Amygdala (tissue), 56 donors: ENCODE measurements at regions not wholly inside any gene's neighbourhood (a gene's known extent, or its start where the extent isn't known, plus 50 kb on each side); places are given as distances from the start of the nearest gene placed in this dataset.

Experiments
- DNase-seq, 56 donors: peaks; one replicate each; lab custom pipeline; 2025; lab: John Stamatoyannopoulos, UW

DNA sequence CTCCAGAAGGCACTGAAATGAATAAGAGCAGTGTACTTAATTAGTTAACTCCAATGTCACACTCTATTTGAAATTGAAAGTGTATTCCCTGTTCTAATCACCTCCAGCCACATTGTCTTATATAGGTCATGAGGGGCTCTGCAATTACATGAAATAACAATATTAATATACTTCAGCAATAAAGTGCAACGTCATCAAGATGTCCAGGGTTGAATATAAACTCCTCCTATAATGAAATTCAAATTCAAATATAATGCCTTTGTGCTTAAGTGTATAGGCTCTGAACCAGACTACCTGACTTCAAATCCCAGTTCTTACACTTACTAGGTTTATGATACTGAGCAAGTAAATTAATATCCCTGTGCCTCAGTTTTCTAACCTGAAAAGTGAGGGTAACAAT is 195.6 kb upstream of the SMC2 start:
- DNase-seq: no peak

DNA sequence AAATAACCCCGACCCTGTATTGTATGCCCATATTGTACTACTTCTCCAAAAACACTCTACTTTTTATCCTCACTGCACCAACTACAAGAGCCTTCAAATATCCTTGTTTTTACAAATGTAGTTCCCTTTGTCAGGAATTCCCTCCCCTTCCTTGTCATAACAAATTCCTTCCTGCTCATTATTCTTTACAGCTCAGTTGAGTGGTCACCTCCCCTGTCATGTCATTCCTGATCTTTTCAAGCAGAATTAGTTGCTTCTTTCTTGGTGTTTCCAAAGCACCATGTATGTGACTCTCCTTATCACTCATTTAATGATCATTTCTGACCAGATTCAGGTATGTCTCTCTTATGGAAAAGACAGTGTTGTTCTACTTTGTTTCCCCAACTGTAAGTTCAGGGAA is 194.2 kb upstream of the SMC2 start:
- DNase-seq: no peak

DNA sequence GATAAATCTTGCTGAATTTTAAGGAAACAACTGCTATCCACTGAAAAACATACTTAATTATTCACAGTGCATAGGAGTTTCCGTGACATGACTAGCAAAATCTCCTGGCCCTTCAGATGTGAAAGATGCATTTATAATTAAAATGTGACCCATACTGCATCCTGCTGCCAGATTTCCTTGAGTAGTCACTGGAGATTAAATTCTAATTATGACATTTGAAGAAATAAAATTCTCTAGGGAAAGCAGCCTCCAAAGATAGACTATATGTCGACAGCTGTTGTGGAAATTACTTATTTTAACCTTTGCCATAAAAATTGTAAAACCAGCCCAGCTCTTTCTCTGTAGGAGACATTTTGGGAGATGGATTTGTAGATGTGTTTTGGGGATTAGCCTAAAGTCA is 193.6 kb upstream of the SMC2 start:
- DNase-seq: no peak

DNA sequence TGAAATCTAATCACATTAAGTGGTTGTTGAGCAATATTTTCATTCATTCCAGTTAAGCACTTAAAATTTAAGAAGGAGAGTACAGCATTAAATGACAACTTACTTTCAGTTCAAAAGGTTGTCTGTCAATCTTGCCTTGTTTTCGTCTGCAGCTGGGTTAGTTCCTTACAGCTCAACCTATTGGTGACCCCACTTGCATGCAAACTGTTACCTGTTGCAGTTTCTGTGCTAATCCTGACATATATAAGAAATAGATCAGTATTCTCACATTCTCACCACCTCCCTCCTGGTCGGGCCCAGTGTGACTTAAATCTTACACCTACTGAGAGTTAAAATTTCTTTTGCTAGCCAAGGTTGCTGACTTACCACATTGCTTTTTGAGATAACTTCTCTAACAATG is 191.8 kb upstream of the SMC2 start:
- no peak for DNase-seq

DNA sequence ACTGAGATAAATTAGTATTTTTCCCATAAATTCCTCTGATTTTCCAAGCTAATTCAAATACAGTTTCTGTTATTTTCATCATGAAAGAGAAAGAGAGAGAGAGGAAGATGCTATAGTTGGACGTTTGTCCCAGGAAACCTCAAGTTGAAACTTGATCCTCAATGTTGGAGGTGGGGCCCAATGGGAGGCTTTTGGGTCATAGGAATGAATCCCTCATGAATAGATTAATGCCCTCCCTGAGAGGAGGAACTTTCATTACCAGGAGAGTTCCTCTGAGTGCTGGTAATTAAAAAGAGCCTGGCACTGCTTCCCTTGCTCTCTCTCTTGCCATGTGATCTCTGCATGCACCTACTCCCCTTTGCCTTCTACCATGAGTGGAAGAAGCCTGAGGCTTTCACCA is 189.9 kb upstream of the SMC2 start:
- no peak for DNase-seq

GRCh38 chr9:103913899-103914298 is 180.2 kb upstream of the SMC2 start:
- no peak for DNase-seq

GRCh38 chr9:103919605-103920209 is 174.4 kb upstream of the SMC2 start:
- no peak for DNase-seq

- peak in 1 of 56 donors; percentile 1 for DNase-seq
Observed at GRCh38 chr9:103928442-103928841, 165.7 kb upstream of the SMC2 start.

- no peak for DNase-seq
Observed at GRCh38 chr9:103941104-103941503, 153.0 kb upstream of the SMC2 start.

DNA sequence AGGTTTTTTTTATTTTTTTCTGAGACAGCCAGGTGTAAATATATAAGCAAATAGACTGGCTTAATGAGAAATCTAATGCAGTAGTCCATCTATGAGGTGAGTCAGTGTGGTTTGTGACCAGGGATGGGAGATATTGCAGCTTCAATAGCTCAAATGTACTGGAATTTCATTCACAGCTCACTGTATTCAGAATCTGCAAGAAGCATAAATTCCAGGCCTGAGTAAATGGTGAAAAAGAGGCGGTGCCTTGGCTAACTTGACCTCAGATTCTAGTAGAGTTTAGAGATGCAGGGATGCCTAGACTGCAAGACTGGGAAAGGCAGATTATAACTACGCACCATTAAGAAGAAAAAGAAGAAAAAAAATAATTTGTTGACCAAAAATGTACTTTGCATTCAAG is 151.9 kb upstream of the SMC2 start:
- no peak for DNase-seq

DNA sequence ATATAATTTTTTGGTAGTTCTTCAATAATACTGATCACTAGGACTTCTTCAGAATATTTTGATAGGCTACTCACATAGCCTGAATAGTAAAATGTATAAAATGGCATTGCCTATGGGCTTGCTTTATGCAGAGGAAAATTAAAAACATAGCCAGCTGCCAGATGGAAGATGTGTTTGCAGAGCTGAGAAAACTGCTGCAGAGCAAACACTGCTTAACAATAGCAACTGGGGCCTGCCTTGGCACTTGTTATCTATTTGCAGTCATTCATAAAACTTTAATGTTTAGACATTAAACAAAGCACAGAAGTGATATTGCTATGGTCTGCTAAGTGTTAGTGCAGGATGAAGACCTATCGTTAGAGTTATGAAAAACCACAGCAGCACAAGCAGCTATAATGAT is 151.5 kb upstream of the SMC2 start:
- DNase-seq: no peak

DNA sequence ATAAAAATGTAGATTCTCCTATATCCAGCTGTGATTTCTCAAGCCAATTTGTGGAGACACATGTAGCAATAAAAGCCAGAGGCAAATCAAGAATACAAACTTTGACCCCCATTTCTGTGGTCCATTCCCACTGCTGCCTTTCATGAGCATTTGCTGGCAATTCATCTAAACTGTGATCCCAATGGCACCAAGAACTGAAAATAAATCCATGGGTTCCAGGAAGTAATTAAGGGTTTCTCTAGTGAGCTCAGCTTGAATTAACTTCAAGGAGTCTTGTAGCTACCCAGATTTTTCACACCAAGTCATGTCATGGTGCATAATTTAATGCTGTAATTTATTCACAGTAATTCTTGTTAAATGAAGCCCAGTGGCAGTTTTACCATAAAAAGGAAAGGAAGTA is 145.0 kb upstream of the SMC2 start:
- DNase-seq: no peak

DNA sequence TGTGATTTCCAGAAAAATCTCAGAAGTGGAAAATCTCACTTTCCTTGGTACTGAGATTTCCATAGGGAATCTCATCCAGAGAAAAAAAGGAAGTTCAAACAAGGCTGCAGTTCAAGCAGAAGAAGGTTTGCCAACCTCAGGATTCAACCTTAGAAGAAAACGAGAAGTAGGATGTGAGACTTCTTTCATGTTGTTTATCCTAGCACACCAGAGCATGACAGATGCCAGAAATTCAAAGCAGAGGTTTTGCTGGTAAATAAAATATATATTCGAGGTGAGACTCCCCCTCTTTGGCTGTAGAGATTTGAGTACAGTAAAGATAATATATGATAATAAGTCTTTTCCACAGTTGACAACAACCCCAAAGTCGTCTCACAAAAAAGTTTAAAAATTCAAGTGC is 116.9 kb upstream of the SMC2 start:
- no peak for DNase-seq

DNA sequence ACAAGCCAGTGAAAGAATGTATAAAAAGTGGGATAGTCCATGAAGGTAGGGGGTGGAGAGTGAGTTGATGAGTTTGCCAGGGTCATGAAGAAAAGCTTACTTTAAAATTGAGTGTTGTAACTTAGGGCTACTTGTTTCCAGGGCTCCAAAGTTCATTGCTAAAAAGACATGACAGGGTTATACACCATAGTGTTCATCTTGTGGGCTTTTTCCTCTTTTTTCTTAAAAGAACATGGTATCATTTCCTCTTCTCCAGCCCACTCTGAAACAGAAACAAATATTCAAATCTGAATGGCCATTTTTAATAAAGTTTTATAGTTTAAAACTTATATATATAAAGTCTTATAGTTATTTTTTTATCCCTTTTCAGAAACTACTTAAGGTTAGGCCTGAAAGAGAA is 115.7 kb upstream of the SMC2 start:
- no peak for DNase-seq

DNA sequence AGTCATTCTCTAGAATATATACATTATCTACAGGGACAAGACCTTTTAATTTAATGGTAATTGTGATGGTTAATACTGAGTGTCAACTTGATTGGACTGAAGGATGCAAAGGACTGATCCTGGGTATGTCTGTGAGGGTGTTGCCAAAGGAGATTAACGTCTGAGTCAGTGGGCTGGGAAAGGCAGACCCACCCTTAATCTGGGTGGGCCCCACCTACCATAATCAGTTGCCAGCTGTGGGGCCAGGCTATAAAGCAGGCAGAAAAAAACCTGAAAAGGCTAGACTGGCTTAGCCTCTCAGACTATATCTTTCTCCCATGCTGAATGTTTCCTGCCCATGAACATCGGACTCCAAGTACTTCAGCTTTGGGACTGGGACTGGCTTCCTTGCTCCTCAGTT is 112.2 kb upstream of the SMC2 start:
- no peak for DNase-seq

DNA sequence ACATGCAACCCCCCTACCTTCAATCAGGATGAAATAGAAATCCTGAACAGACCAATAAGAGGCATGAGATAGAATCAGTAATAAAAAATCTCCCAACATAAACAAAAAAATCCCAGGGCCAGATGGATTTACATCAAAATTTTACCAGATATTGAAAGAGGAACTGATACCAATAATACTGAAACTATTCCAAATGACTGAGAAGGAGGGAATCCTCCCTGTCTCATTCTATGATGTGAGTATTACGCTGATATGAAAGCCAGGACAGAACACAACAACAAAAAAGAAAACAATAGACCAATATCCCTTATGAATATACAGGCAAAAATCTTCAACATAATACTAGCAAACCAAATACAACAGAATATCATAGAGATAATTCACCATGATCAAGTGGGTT is 109.0 kb upstream of the SMC2 start:
- DNase-seq: no peak

- peak in 1 of 56 donors; percentile 1 for DNase-seq
Observed at GRCh38 chr9:103988821-103989220, 105.3 kb upstream of the SMC2 start.

GRCh38 chr9:103990311-103990710 is 103.8 kb upstream of the SMC2 start:
- DNase-seq: no peak

DNA sequence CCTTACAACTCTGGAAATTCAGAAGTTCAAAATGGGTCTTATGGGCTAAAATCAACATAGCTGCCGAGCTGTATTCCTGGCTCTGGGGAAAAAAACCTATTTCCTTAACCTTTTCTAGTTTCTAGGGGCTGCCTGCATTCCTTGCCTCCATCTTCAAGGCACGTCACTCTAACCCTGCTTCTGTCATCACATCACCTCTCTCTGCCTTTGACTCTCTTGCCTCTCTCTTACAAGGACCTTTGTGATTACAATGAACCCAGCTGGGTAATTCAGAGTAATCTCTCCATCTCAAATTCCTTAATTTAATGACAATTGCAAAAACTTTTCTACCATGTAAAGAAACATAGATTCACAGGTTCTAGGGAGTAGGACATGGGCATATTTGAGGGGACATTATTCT is 103.1 kb upstream of the SMC2 start:
- DNase-seq: no peak

DNA sequence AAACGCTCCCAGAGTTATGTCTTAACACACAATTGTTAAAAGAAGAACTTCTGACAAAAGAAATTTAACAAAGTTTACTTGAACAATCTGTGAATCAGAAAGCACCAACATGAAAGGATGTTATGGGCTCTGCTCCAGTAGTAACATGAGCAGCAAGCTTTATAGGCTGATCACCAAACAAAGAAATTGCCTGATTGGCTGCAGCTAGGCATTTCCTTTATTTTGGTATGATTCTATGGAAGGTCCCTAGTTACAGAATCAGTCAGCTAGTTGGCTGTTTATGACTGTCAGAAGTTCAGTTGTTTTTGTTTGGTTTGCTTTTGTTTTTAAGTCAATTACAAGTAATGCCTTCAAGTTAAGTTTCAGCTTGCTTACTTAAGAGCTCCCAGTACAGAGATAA is 102.4 kb upstream of the SMC2 start:
- DNase-seq: no peak

GRCh38 chr9:103992938-103993579 is 101.0 kb upstream of the SMC2 start:
- no peak for DNase-seq

- DNase-seq: no peak
Observed at GRCh38 chr9:103997856-103998370, 96.2 kb upstream of the SMC2 start.
